GM19467 (cell line): ENCODE measurements at regions not wholly inside any gene's neighbourhood (a gene's known extent, or its start where the extent isn't known, plus 50 kb on each side); places are given as distances from the start of the nearest gene placed in this dataset.

ENCODE experiments used
- ATAC-seq: cut with Tn5 transposase; IDR thresholded peaks from one replicate; pipeline ENCODE4 v1.9.1; 2021; ENCODE audit warnings: mild to moderate bottlenecking, moderate library complexity; ENCODE audit not compliant: unreplicated experiment

- ATAC-seq: no peak
These were observed 218.6 kb upstream of the PMEPA1 start for GRCh38 chr20:57928181-57928967.

- no peak for ATAC-seq
These were observed 217.6 kb upstream of the PMEPA1 start for GRCh38 chr20:57927376-57927775.

GRCh38 chr20:57922706-57923105 lies 212.9 kb upstream of the PMEPA1 start:
- ATAC-seq: no peak

- no peak for ATAC-seq
These were observed 212.3 kb upstream of the PMEPA1 start for GRCh38 chr20:57922083-57922482.

- ATAC-seq: no peak
These were observed 211.9 kb upstream of the PMEPA1 start for GRCh38 chr20:57921676-57922075.

- ATAC-seq: no peak
These were observed 211.2 kb upstream of the PMEPA1 start for GRCh38 chr20:57920971-57921370.

GRCh38 chr20:57919049-57919448 lies 209.2 kb upstream of the PMEPA1 start:
- ATAC-seq: no peak

GRCh38 chr20:57918551-57918950 lies 208.7 kb upstream of the PMEPA1 start:
- no peak for ATAC-seq

GRCh38 chr20:57914205-57914604 lies 204.4 kb upstream of the PMEPA1 start:
- ATAC-seq: no peak

GRCh38 chr20:57913156-57913930 lies 203.5 kb upstream of the PMEPA1 start:
- no peak for ATAC-seq

- ATAC-seq: no peak
These were observed 202.4 kb upstream of the PMEPA1 start for GRCh38 chr20:57912227-57912582.

GRCh38 chr20:57911512-57912226 lies 201.9 kb upstream of the PMEPA1 start:
- ATAC-seq: no peak

- no peak for ATAC-seq
These were observed 200.9 kb upstream of the PMEPA1 start for GRCh38 chr20:57910716-57911115.

- no peak for ATAC-seq
These were observed 200.0 kb upstream of the PMEPA1 start for GRCh38 chr20:57909763-57910331.

GRCh38 chr20:57908704-57909630 lies 199.2 kb upstream of the PMEPA1 start:
- ATAC-seq: no peak

- ATAC-seq: no peak
These were observed 198.4 kb upstream of the PMEPA1 start for GRCh38 chr20:57908226-57908625.

- no peak for ATAC-seq
These were observed 197.6 kb upstream of the PMEPA1 start for GRCh38 chr20:57907131-57908000.

GRCh38 chr20:57905448-57905847 lies 195.6 kb upstream of the PMEPA1 start:
- no peak for ATAC-seq
